ENCODE measurements at regions not wholly inside any gene's neighbourhood (a gene's known extent, or its start where the extent isn't known, plus 50 kb on each side); places are given as distances from the start of the nearest gene placed in this dataset.

DNA sequence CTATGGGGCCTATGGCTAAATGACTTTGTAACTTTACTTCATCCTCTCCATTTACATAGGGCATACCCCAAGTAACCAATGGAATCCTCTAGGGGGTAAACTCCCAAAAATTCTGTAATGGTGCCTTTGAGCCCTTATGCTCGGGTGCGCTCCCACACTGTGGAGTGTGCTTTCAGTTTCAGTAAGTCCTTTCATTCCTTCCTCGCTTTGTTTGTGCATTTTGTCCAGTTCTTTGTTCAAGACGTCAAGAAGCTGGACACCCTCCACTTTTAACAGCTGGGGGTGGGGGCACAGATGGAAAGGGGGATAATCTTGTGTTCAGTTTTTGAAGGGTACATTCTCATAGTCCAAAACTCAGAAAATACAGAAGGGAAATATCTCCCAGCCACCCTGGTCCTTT lies 84.4 kb upstream of the C2CD4B start:
- TF ChIP-seq, protein P1, sequence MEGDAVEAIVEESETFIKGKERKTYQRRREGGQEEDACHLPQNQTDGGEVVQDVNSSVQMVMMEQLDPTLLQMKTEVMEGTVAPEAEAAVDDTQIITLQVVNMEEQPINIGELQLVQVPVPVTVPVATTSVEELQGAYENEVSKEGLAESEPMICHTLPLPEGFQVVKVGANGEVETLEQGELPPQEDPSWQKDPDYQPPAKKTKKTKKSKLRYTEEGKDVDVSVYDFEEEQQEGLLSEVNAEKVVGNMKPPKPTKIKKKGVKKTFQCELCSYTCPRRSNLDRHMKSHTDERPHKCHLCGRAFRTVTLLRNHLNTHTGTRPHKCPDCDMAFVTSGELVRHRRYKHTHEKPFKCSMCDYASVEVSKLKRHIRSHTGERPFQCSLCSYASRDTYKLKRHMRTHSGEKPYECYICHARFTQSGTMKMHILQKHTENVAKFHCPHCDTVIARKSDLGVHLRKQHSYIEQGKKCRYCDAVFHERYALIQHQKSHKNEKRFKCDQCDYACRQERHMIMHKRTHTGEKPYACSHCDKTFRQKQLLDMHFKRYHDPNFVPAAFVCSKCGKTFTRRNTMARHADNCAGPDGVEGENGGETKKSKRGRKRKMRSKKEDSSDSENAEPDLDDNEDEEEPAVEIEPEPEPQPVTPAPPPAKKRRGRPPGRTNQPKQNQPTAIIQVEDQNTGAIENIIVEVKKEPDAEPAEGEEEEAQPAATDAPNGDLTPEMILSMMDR (IDR thresholded peaks at IDR 0.05 in 8 of 11, conservative IDR thresholded peaks at IDR 0.05 in 3 of 11), result no peak
- no peak for TF ChIP-seq POLR2A (IDR thresholded peaks at IDR 0.05)
- TF ChIP-seq POLR2AphosphoS5 (IDR thresholded peaks at IDR 0.05), result no peak
